K562 (cell line): ENCODE measurements at regions not wholly inside any gene's neighbourhood (a gene's known extent, or its start where the extent isn't known, plus 50 kb on each side); places are given as distances from the start of the nearest gene placed in this dataset.

Experiments used
- ATAC-seq: fragments of 200-7000 bp; cut with Tn5 transposase; 3 replicates; pipeline ENCODE4 v1.9.1; 2020; ENCODE audit warnings: moderate library complexity
- BruUV-seq: library from RNA; stranded (reverse); fragments of 400-500 nt; replicated peaks from 2 replicates; lab custom pipeline; 2021; lab: Mats Ljungman, UMichigan
- CTCF ChIA-PET: fragments of 300-600 bp; formaldehyde crosslinking; extraction: SDS; loops from one replicate; lab custom pipeline; 2021; ENCODE audit warnings: low intra/inter-chr PET ratio; lab: Yijun Ruan, JAX
- POLR2A ChIA-PET: fragments of 300-600, 350-650 bp; sonication (Branson Sonifier 250); formaldehyde crosslinking; extraction: SDS; loops from one replicate; lab custom pipeline; 2021; ENCODE audit warnings: antibody characterized with exemption, inconsistent platforms; lab: Yijun Ruan, JAX
- DNase-seq, 4 experiments: peaks; one replicate each; pipeline versions ENCODE4 v3.0.0 to v3.0.0-alpha.2; 2011 to 2018; ENCODE audit warnings: low spot score in 3 of 4, mixed read lengths in 3 of 4; ENCODE audit errors: extremely low read depth in 1 of 4
- FAIRE-seq: peaks from 2 replicates; lab custom pipeline; 2011; peaks lifted over from hg19 to GRCh38; lab: Jason Lieb, UNC
- H2AFZ ChIP-seq: 2 replicates; pipeline ENCODE4 v1.6.0; 2011; ENCODE audit warnings: low read depth, low read length, control low read depth, inconsistent platforms
- H3K27ac ChIP-seq: fragments of 200-600 bp; 3 replicates; pipeline ENCODE4 v1.8.0; 2011; ENCODE audit warnings: low read depth, mild to moderate bottlenecking, control low read depth, inconsistent platforms, low read length, moderate library complexity, mixed read lengths; ENCODE audit errors: extremely low read depth
- H3K27me3 ChIP-seq, 2 experiments: fragments of 300-600 bp in 1 of 2; 2 replicates in 1 of 2; 3 replicates in 1 of 2; pipeline versions ENCODE4 v1.6.0 to v1.8.0; 2011; ENCODE audit warnings: inconsistent platforms in 2 of 2, low read length in 2 of 2, mild to moderate bottlenecking in 1 of 2, mixed read lengths in 1 of 2, moderate library complexity in 1 of 2; ENCODE audit not compliant: control insufficient read depth in 2 of 2, insufficient read depth in 2 of 2
- H3K36me3 ChIP-seq: fragments of 300-600 bp; 3 replicates; pipeline ENCODE4 v1.8.0; 2011; ENCODE audit warnings: mild to moderate bottlenecking, low read length, inconsistent platforms; ENCODE audit not compliant: control insufficient read depth, insufficient read depth
- H3K4me1 ChIP-seq, 2 experiments: fragments of 200-600 bp in 1 of 2; replicated peaks in 1 of 2; 2 replicates in 1 of 2; 3 replicates in 1 of 2; pipeline versions ENCODE4 v1.5.1 to v1.8.0; 2011; ENCODE audit warnings: inconsistent platforms in 2 of 2, low read length in 2 of 2, mild to moderate bottlenecking in 1 of 2, mixed read lengths in 1 of 2, moderate library complexity in 1 of 2; ENCODE audit not compliant: control insufficient read depth in 2 of 2, insufficient read depth in 2 of 2
- H3K4me2 ChIP-seq: 2 replicates; pipeline ENCODE4 v1.6.1; 2011; ENCODE audit warnings: low read length, control low read depth, inconsistent platforms, mixed read lengths; ENCODE audit not compliant: insufficient read depth
- H3K4me3 ChIP-seq: fragments of 200-600 bp; sonication (generic), shearing (Covaris generic); 2 replicates; pipeline ENCODE4 v1.5.1; 2016; ENCODE audit warnings: control low read depth, inconsistent platforms
- H3K79me2 ChIP-seq: fragments of 200-600 bp; 3 replicates; pipeline ENCODE4 v1.8.0; 2011; ENCODE audit warnings: low read length, inconsistent platforms; ENCODE audit not compliant: control insufficient read depth, insufficient read depth
- H3K9ac ChIP-seq, 2 experiments: 2 replicates each; pipeline versions ENCODE4 v1.6.0 to v1.6.1; 2011; ENCODE audit warnings: low read depth in 2 of 2, low read length in 2 of 2, control low read depth in 1 of 2, inconsistent platforms in 1 of 2, mild to moderate bottlenecking in 1 of 2, mixed read lengths in 1 of 2; ENCODE audit not compliant: insufficient read depth in 1 of 2
- H3K9me1 ChIP-seq: one replicate; pipeline ENCODE4 v1.6.0; 2011; ENCODE audit warnings: inconsistent platforms, mild to moderate bottlenecking, low read length, moderate library complexity; ENCODE audit not compliant: control insufficient read depth, insufficient read depth
- H3K9me3 ChIP-seq: replicated peaks from 2 replicates; pipeline ENCODE4 v1.5.1; 2011; ENCODE audit warnings: low read depth, low read length, inconsistent platforms; ENCODE audit not compliant: control insufficient read depth, insufficient read depth
- H4K20me1 ChIP-seq: replicated peaks from 2 replicates; pipeline ENCODE4 v1.6.1; 2011; ENCODE audit warnings: low read length, inconsistent platforms, mixed read lengths; ENCODE audit not compliant: control insufficient read depth, insufficient read depth
- ARID1B ChIP-seq: fragments of 450-650 bp; IDR thresholded peaks from 2 replicates; pipeline ENCODE4 v1.6.1; 2016; ENCODE audit warnings: antibody characterized with exemption, mild to moderate bottlenecking, inconsistent platforms
- FOXP1 ChIP-seq: sonication (generic); formaldehyde crosslinking; IDR thresholded peaks from 2 replicates; pipeline ENCODE4 v1.8.0; 2022; ENCODE audit warnings: mild to moderate bottlenecking, missing genetic modification reagents
- KLF1 ChIP-seq: fragments of 450-650 bp; IDR thresholded peaks from 2 replicates; pipeline ENCODE4 v1.6.1; 2016; ENCODE audit warnings: missing genetic modification characterization, missing compliant biosample characterization
- MAZ ChIP-seq, 2 experiments: fragments of 450-650 bp in 1 of 2; sonication (generic) in 1 of 2; formaldehyde crosslinking; IDR thresholded peaks in 1 of 2; conservative IDR thresholded peaks in 1 of 2; 2 replicates each; pipeline versions ENCODE4 v1.4.0 to v1.5.0; 2020; ENCODE audit warnings: mild to moderate bottlenecking in 1 of 2, missing genetic modification reagents in 1 of 2
- NEUROD1 ChIP-seq: fragments of 150-350 bp; IDR thresholded peaks from 2 replicates; pipeline ENCODE4 v1.6.1; 2014; ENCODE audit warnings: borderline replicate concordance, low read length, low read depth; ENCODE audit not compliant: partially characterized antibody
- RFX1 ChIP-seq: fragments of 450-650 bp; IDR thresholded peaks from 2 replicates; pipeline ENCODE4 v1.6.1; 2016; ENCODE audit warnings: mild to moderate bottlenecking, moderate library complexity
- TFAM ChIP-seq: fragments of 250-450 bp; sonication (Bioruptor Pico); conservative IDR thresholded peaks from 2 replicates; pipeline ENCODE4 v1.5.0; 2021; ENCODE audit warnings: mild to moderate bottlenecking, moderate library complexity
- WHSC1 ChIP-seq: IDR thresholded peaks from one replicate; pipeline ENCODE4 v1.6.1; 2012; ENCODE audit warnings: low read length, control low read depth, inconsistent platforms
- ZNF445 ChIP-seq: fragments of 250-450 bp; sonication (Bioruptor Pico); IDR thresholded peaks from 2 replicates; pipeline ENCODE4 v1.4.0; 2020; ENCODE audit warnings: low read depth, mild to moderate bottlenecking, moderate library complexity
- ZNF778 ChIP-seq: fragments of 450-650 bp; formaldehyde crosslinking; IDR thresholded peaks from 2 replicates; pipeline ENCODE4 v1.4.0; 2020; ENCODE audit warnings: mild to moderate bottlenecking, moderate library complexity
- WGBS: fragments of 100-300 bp; shearing (Covaris generic); methylation state at CpG from one replicate; pipeline ENCODE4 v1.1.6; 2016; ENCODE audit warnings: low coverage, mixed read lengths; ENCODE audit not compliant: insufficient coverage; ENCODE audit errors: missing lambda C conversion rate; 5-methylcytosine and 5-hydroxymethylcytosine counted together
- in situ Hi-C: fragments of 300-500 bp; cut with MboI; formaldehyde crosslinking; loops from 4 replicates; pipeline ENCODE4 v1.15.0; 2018; ENCODE audit warnings: inconsistent platforms, mixed read lengths
- intact Hi-C: fragments of 100-400 bp; cut with micrococcal nuclease; formaldehyde crosslinking; loops from 2 replicates; pipeline ENCODE4 v1.14.2; 2022
- TF ChIP-seq, protein P1 (sequence below): fragments of 250-450 bp; sonication (Bioruptor Pico); IDR thresholded peaks from 2 replicates; pipeline ENCODE4 v1.8.0; 2022; ENCODE audit warnings: moderate library complexity, mild to moderate bottlenecking, inconsistent platforms

DNA sequence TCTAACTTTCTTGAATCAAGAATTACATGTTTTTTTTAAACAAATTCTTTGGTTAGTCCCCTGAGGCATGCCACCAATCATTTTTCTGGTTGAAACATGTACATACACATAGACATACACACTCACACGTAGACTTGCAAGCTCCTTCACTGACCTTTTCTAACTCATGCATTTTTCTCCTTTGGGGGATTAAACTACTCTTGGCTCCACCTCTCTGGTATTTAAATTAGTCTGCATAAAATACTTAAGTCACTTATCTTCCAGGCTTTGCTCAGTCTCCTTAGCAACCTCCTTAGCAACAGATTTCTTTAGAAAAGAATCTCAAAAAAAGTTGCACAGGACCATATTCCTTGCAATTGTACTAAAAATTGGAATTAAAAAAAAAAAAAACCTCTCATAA is 440.9 kb upstream of the LRRC7 start:
- in situ Hi-C loops, result no loop called here
- Histone ChIP-seq H3K4me3 (no peak overlapping the region), H3K9me1 (no peaks in the 10 kb centered on the region), H3K9me3 (no peaks in the 10 kb centered on the region), H2AFZ (no peak overlapping the region), H3K9ac (no peak overlapping the region), H3K79me2 (no peaks in the 10 kb centered on the region), H3K4me1 (no peaks in the 10 kb centered on the region), H3K36me3 (no peaks in the 10 kb centered on the region), H3K27ac (no peak overlapping the region), H4K20me1 (no peaks in the 10 kb centered on the region), H3K27me3 (no peaks in the 10 kb centered on the region), H3K4me2 (no peak overlapping the region)
- CTCF ChIA-PET, result no interaction called here
- DNase-seq (no peak), ATAC-seq (no peak), FAIRE-seq (no peak)
- TF ChIP-seq TFAM (no peak), RFX1 (peak; percentile 8; the same call in 1 of the 2 replicates)
- POLR2A ChIA-PET, result no interaction called here
- 0% methylated on average over 1 of the region's 1 CpG for WGBS
- intact Hi-C loops, result no loop called here
- BruUV-seq, result no TSS peak

DNA sequence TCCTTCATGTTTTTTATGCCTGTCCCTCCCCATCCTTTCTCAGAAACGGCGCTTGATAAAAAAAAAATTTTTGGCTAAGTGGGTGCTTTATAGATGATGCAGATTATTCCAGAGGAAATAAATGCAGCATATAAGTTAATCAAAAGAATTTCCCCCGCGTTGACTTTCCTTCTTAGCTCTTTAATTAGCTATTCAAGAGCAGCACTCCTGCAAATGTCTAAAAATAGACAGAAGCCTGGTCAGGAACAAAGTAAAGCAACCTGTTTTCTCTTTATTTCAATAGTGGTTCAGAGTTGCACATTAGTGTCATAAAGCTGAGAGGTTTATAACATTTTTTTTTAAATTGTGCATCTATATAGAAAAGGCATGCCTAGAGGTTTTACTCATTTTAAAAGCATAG is 439.5 kb upstream of the LRRC7 start:
- H3K4me3 ChIP-seq, result no peak overlapping the region
- H3K9ac ChIP-seq, result no peak overlapping the region
- no peak overlapping the region for H3K4me2 ChIP-seq
- no peaks in the 10 kb centered on the region for H3K79me2 ChIP-seq
- no peaks in the 10 kb centered on the region for H3K9me3 ChIP-seq
- H3K36me3 ChIP-seq, result no peaks in the 10 kb centered on the region
- TF ChIP-seq ZNF445 (CRISPR knock-in tag), result no peak
- no peak for TF ChIP-seq NEUROD1
- TF ChIP-seq ARID1B, result no peak
- TF ChIP-seq, protein P1, sequence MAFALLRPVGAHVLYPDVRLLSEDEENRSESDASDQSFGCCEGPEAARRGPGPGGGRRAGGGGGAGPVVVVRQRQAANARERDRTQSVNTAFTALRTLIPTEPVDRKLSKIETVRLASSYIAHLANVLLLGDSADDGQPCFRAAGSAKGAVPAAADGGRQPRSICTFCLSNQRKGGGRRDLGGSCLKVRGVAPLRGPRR (CRISPR knock-in tag), result no peak
- TF ChIP-seq FOXP1 (CRISPR knock-in tag), result no peak
- no peak for TF ChIP-seq MAZ (CRISPR knock-in tag; conservative IDR thresholded peaks at IDR 0.05 in 1 of 2, IDR thresholded peaks at IDR 0.05 in 1 of 2)
- TF ChIP-seq KLF1 (tag), result no peak
- TF ChIP-seq ZNF778 (CRISPR knock-in tag), result no peak
- TF ChIP-seq WHSC1, result no peak
- in situ Hi-C loops (no loop called here), intact Hi-C loops (no loop called here)
- no peaks in the 10 kb centered on the region for H3K4me1 ChIP-seq
- H3K9me1 ChIP-seq, result no peaks in the 10 kb centered on the region
- H3K27ac ChIP-seq, result no peak overlapping the region
- no peaks in the 10 kb centered on the region for H4K20me1 ChIP-seq
- CTCF ChIA-PET, result no interaction called here
- no TSS peak for BruUV-seq
- DNase-seq (no peak), ATAC-seq (no peak), FAIRE-seq (no peak)
- no peak overlapping the region for H2AFZ ChIP-seq
- H3K27me3 ChIP-seq, result no peaks in the 10 kb centered on the region
- POLR2A ChIA-PET, result no interaction called here
- 2% methylated on average over 4 of the region's 4 CpGs for WGBS
